ENCODE measurements at regions not wholly inside any gene's neighbourhood (a gene's known extent, or its start where the extent isn't known, plus 50 kb on each side); places are given as distances from the start of the nearest gene placed in this dataset.

DNA sequence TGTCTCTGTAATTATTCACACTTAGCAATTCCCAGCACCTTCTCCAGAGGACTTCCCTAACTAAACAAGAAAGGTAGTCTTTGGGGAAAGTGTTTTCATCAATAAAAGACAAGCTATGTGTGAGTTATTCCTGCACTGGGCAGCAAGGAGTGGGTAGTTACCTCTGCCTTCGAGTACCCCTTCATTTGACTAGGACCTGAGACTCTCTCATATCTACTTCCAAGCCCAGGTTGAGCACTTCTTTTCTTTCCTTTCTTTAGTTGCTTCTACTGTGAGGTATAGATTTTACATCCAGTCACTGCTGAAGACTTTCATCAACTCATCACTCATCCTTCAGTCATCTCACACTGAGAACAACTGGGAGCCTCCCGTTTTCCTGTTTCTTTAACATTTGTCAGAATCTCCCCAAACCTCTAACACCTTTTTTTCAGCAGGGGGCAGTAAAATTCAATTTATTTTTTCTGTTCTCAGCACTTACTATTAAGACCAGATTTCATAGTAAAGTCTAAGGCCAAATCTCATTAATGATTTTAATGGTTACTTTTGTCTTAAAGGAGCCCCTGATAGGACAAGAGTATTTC, 80.1 kb upstream of the PRSS1 start:
- Histone ChIP-seq H3K36me3 (no peaks in the 10 kb centered on the region), H3K4me3 (no peak overlapping the region), H3K4me1 (no peaks in the 10 kb centered on the region), H3K27ac (no peak overlapping the region), H3K9me3 (no peaks in the 10 kb centered on the region), H3K27me3 (no peaks in the 10 kb centered on the region)
- TF ChIP-seq, protein P1, sequence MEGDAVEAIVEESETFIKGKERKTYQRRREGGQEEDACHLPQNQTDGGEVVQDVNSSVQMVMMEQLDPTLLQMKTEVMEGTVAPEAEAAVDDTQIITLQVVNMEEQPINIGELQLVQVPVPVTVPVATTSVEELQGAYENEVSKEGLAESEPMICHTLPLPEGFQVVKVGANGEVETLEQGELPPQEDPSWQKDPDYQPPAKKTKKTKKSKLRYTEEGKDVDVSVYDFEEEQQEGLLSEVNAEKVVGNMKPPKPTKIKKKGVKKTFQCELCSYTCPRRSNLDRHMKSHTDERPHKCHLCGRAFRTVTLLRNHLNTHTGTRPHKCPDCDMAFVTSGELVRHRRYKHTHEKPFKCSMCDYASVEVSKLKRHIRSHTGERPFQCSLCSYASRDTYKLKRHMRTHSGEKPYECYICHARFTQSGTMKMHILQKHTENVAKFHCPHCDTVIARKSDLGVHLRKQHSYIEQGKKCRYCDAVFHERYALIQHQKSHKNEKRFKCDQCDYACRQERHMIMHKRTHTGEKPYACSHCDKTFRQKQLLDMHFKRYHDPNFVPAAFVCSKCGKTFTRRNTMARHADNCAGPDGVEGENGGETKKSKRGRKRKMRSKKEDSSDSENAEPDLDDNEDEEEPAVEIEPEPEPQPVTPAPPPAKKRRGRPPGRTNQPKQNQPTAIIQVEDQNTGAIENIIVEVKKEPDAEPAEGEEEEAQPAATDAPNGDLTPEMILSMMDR (IDR thresholded peaks at IDR 0.05) = peak in 1 of 2 donors; percentile 41
- DNase-seq (ENCODE audit: low spot score) = no peak

DNA sequence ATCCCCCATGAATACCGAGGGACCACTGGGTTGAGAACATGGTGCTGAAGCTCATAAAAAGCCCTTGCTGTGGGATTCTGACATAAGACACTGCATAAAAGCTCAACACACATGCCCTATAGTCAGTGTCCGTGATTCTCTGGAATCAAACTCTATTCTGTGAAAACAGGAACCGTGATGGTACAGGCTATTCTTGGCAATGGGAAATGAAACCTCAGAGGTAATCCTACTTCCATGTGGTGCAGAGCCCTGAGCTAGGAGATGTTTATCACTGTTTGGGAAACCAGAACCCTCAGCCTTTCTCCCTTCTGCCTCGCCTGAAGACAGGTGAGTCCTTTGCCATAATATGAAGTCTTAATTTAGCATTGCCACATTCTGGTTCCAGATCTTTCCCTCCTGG, 80.8 kb upstream of the PRSS1 start:
- H3K4me1 ChIP-seq = no peaks in the 10 kb centered on the region
- H3K36me3 ChIP-seq = no peaks in the 10 kb centered on the region
- H3K27me3 ChIP-seq = no peaks in the 10 kb centered on the region
- TF ChIP-seq, protein P1 (IDR thresholded peaks at IDR 0.05) = no peak
- H3K9me3 ChIP-seq = no peaks in the 10 kb centered on the region
- DNase-seq (ENCODE audit: low spot score) = no peak
- H3K4me3 ChIP-seq = no peak overlapping the region
- H3K27ac ChIP-seq = no peak overlapping the region

DNA sequence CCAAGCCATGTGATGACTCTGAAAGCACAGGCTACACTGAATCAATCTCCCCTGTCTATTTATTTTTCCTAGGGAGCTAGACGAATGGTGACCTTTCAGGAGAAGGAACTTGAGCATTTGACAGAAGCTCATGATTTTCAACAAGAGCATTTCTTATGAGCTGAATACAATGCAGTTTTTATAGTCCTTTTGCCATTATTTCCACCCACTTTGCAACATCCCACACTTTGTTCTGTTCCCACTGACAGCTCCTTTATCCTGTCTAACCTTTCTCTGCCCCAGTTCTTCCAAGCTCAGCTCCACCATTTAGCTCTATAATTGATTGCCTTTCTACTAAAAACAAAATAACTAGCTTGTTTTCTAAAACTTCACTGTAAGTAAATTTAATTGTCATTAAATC, 91.9 kb upstream of the PRSS1 start:
- no peak overlapping the region for H3K27ac ChIP-seq
- H3K4me1 ChIP-seq = no peaks in the 10 kb centered on the region
- no peaks in the 10 kb centered on the region for H3K36me3 ChIP-seq
- no peaks in the 10 kb centered on the region for H3K27me3 ChIP-seq
- H3K4me3 ChIP-seq = no peak overlapping the region
- DNase-seq (ENCODE audit: low spot score) = no peak
- H3K9me3 ChIP-seq = no peaks in the 10 kb centered on the region
- TF ChIP-seq, protein P1 (IDR thresholded peaks at IDR 0.05) = no peak

DNA sequence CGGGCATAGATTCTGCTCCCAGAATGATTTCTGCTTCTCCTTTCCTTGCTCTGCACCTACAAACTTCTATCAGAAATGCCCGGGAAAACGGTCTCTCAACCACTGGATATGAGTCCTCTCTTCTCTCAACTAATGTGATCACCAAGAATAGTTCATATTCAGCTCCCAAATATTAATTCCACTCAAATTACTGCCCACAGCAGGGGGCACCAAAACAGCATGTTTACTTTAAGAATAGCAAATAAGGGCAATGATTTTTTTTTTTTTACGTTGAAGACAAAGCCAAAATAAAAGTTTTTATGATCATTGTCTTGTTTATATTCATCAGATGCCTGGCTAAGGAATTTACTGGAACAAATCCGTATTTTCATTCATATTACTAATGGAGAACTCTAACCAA, 94.9 kb upstream of the PRSS1 start:
- TF ChIP-seq, protein P1 (IDR thresholded peaks at IDR 0.05) = no peak
- Histone ChIP-seq H3K4me1 (no peaks in the 10 kb centered on the region), H3K36me3 (no peaks in the 10 kb centered on the region), H3K4me3 (no peak overlapping the region), H3K27ac (no peak overlapping the region), H3K27me3 (no peaks in the 10 kb centered on the region), H3K9me3 (no peaks in the 10 kb centered on the region)
- DNase-seq (ENCODE audit: low spot score) = no peak

DNA sequence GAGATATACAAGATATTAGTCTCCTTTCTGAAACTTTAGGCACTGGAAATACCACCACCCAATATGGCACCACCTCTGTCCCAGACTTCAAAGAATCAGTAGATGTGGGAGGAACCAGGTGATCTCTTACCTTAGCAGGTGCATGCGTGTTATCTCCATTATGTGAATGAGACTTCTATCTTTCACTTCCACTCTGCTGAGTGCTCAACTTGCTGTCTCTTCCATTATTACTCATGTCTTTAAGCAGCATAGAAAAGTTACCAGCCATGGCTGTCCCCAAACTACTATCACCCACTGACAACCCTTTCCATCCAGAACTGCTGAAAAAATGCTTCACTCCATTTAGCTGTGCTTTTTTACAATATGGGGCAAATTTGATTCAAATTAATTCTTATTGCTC, 101.5 kb upstream of the PRSS1 start:
- TF ChIP-seq, protein P1 (IDR thresholded peaks at IDR 0.05) = no peak
- no peaks in the 10 kb centered on the region for H3K36me3 ChIP-seq
- no peak for DNase-seq (ENCODE audit: low spot score)
- H3K27me3 ChIP-seq = no peaks in the 10 kb centered on the region
- H3K27ac ChIP-seq = no peak overlapping the region
- no peaks in the 10 kb centered on the region for H3K9me3 ChIP-seq
- H3K4me1 ChIP-seq = no peaks in the 10 kb centered on the region
- no peak overlapping the region for H3K4me3 ChIP-seq

Measured in right atrium auricular region (tissue), 2 donors.